Left ventricle myocardium superior (tissue), 1 donor: ENCODE measurements at regions not wholly inside any gene's neighbourhood (a gene's known extent, or its start where the extent isn't known, plus 50 kb on each side); places are given as distances from the start of the nearest gene placed in this dataset.
"Not testable (repeated sequence)": the region's sequence is repeated elsewhere in the genome, so short reads cannot be mapped to it uniquely, and the experiment has no call there.

Experiments
- ATAC-seq: fragments of 200-7000 bp; cut with Tn5 transposase; one replicate; pipeline ENCODE4 v1.9.1; 2020; ENCODE audit warnings: mild to moderate bottlenecking, moderate library complexity
- DNase-seq: peaks from one replicate; pipeline ENCODE4 v3.0.0-alpha.2; 2020
- intact Hi-C: fragments of 100-400 bp; cut with micrococcal nuclease; formaldehyde crosslinking; loops from one replicate; pipeline ENCODE4 v1.11.0; 2022
- donor health status: DM: no; HTN: yes; CAD: no; lungs with severe emphysema.

DNA sequence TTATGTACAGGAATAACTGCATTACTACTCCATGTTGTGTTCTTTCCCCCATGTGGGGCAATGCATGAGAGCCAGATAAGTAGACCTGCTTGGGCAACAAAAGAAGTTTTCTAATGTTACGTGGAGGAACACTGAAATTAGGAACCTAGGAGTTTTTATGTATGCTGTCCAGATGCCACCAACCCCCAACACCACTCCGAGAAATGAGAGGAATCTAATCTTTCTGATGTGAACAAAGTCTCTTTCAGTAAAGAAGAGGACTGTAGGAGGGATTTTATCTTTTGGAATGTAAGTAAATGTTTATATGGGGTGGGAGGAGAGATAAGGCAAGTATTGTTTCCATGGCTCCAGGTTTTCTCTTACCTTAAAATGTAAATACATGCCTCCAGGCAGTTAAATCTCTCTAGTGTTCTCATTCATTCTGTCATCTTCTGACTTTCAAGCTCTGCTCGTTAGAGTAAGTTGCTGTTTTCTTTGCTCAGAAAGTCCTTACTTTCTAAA is 820.6 kb downstream of the PCDH17 start:
- DNase-seq (no peak), ATAC-seq (no peak)
- intact Hi-C loops = no loop called here

- intact Hi-C loops = no loop called here
- no peak for DNase-seq
- no peak for ATAC-seq
These were observed 823.5 kb downstream of the PCDH17 start for GRCh38 chr13:58455094-58455493.

DNA sequence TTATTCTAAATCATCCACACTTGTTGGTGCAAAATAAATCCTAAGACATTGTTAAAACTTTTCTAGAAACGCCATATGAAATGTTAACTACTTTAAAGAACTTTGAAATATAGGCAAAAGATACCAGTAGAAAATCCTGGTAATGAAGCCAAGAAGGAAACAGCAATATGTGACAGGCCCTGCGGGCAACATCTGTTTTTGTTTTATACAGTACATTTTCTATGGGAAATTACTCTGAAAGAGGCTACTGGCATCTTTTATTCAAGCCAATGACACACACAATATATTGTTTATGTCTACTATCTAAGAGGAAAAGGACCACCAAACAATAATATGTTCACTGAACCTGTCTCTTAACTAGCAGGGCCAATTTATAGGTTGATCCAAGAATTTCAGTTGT is 829.7 kb downstream of the PCDH17 start:
- intact Hi-C loops = no loop called here
- ATAC-seq (no peak), DNase-seq (no peak)

DNA sequence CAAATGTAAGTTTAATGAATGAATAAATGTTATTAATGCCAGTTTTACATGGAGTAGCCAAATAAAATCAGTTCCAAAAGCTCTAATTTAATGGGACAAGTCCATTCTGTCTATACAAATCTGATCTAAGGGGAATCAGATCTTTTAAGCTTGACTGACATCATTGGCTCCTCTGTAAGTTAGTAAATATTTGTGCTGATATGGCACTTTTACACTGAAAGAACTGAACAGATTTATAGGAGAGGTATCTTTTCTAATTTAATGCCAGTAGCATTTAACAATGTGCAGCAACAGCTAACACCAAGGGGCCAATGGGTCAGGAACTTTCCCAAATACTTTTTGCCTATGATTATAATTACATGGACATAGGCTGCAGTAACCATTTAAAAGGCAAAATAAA is 832.3 kb downstream of the PCDH17 start:
- no peak for DNase-seq
- no peak for ATAC-seq
- intact Hi-C loops = no loop called here

- ATAC-seq = no peak
- intact Hi-C loops = no loop called here
- no peak for DNase-seq
These were observed 835.6 kb downstream of the PCDH17 start for GRCh38 chr13:58467176-58467575.

- DNase-seq (no peak), ATAC-seq (no peak)
- intact Hi-C loops = no loop called here
These were observed 840.9 kb downstream of the PCDH17 start for GRCh38 chr13:58472483-58472882.

DNA sequence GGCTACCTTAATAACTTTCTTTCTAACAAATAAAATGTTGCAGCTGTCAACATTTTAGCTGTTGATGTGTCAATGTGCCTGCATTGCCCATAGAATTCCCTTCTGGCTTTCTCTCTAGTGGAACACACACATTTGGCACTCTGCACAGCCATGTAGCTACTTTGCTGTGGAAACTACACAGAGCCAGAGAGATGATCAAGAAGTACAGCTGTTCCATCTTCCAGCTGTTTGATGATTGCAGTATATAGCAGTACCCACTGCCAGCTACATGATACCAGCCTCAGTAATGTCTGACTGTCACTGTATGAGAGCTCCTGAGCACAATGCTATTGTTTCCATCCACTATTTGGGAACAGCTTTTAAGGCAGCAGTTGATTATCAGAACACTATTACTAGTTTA is 843.0 kb downstream of the PCDH17 start:
- DNase-seq = no peak
- intact Hi-C loops = no loop called here
- no peak for ATAC-seq

DNA sequence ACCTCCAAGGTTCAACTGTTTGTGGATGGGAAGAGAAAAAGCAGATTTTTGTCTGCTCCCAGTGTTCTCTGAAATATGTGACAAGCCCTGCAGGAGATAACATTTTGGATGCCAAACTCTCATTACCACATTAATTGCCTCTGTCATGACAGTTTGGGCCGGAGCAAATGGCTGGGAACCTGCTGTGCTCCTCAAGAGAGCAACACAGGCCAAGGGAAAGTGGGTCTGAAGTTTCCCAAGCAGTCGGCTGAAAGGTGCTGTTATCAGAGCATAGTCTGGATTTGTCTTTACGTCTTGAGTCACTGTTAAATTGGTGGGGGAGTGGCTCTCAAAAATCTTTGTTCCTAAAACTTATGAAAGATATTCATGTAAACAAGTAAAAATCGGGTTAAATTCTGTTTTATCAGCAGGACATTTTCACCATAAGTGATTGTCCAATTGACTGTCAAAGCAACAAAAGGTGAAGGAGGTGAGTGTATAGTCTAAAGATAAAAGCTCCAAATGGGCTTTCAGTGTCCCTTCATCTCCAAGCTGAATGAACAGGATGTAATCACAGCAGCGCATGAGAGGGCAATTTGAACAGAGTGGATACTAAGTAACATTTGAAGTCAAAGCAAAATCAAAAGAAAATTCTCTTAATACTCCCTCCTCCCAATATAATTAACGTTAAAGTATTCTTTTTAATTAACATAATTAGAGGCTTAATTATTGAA is 844.8 kb downstream of the PCDH17 start:
- no peak for ATAC-seq
- intact Hi-C loops = no loop called here

GRCh38 chr13:58478858-58479257 is 847.3 kb downstream of the PCDH17 start:
- intact Hi-C loops = no loop called here
- ATAC-seq = no peak
- no peak for DNase-seq

More for the DNA sequence above, 844.8 kb downstream of the PCDH17 start:
- DNase-seq = no peak

GRCh38 chr13:58480061-58480460 is 848.5 kb downstream of the PCDH17 start:
- no peak for DNase-seq
- intact Hi-C loops = no loop called here

DNA sequence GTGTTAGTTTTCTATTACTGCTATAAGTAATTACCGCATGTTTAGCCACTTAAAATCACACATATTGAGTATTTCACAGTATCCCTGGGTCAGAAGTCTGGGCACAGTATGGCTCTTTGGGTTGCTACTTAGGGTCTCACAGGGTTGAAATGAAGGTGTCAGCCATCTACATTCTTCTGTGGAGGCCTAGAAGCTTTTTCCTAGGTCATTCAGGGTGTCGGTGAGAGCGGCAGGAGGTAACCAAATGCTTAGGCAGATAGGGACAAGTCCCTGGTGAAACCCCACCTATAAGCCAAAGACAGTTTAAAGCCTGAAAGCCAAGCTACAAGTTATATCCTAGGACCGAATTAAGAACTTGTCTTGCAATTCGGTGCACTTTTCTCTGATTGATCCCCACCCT is 856.7 kb downstream of the PCDH17 start:
- no peak for ATAC-seq
- no peak for DNase-seq
- intact Hi-C loops = no loop called here

More at GRCh38 chr13:58480061-58480460, 848.5 kb downstream of the PCDH17 start:
- no peak for ATAC-seq

DNA sequence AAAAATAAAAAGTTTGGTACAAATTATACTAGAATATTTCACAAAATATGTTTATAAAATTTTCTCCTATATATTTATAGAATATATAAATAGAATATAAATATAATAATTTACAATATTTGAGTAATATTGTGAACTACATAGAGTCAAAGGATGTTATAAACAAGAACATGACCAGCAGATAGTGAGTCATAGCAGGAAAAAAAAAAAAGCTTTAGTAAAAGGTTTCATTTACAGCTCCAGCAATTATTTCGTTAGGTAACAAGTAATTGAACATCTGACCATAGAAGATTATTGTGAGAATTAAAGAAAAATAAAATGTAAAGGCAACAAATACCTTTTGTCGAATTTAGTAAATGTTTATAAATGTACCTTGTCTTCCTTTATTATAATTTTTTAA is 864.1 kb downstream of the PCDH17 start:
- ATAC-seq (no peak), DNase-seq (no peak)

GRCh38 chr13:58500938-58501337 is 869.4 kb downstream of the PCDH17 start:
- intact Hi-C loops = no loop called here
- DNase-seq (no peak), ATAC-seq (no peak)

More for the DNA sequence above, 864.1 kb downstream of the PCDH17 start:
- intact Hi-C loops = no loop called here

DNA sequence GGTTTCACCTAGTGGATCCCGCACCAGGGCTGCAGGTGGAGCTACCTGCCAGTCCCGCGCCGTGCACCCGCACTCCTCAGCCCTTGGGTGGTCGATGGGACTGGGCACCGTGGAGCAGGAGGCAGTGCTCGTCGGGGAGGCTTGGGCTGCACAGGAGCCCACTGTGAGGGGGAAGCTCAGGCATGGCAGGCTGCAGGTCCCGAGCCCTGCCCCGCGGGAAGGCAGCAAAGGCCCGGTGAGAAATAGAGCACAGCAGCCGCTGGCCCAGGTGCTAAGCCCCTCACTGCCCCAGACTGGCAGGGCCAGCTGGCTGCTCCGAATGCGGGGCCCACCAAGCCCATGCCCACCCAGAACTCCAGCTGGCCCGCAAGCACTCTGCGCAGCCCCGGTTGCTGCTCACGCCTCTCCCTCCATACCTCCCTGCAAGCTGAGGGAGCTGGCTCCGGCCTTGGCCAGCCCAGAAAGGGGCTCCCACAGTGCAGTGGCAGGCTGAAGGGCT is 872.7 kb downstream of the PCDH17 start:
- ATAC-seq, intact Hi-C loops, DNase-seq: not testable (repeated sequence)

DNA sequence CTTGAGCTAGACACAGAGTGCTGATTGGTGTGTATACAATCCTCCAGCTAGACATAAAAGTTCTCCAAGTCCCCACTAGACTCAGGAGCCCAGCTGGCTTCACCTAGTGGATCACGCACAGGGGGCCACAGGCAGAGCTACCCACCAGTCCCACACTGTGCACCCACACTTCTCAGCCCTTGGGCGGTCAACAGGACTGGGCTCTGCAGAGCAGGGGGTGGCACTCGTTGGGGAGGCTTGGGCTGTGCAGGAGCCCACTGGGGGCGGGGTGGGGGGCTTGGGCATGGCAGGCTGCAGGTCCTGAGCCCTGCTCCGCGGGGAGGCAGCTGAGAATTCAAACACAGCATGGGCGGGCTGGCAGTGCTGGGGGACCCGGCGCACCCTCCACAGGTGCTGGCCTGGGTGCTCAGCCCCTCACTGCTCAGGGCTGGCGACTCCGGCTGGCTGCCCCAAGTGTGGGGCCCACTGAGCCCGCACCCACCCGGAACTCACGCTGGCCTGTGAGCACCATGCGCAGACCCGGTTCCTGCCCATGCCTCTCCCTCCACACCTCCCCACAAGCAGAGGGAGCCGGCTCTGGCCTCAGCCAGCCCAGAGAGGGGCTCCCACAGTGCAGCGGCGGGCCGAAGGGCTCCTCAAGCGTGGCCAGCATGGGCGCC is 873.8 kb downstream of the PCDH17 start:
- DNase-seq, ATAC-seq, intact Hi-C loops: not testable (repeated sequence)

GRCh38 chr13:58528351-58528750 is 896.8 kb downstream of the PCDH17 start:
- DNase-seq (no peak), ATAC-seq (no peak)
- intact Hi-C loops = no loop called here

GRCh38 chr13:58531614-58532013 is 900.1 kb downstream of the PCDH17 start:
- no peak for ATAC-seq
- DNase-seq = no peak
- intact Hi-C loops = no loop called here

DNA sequence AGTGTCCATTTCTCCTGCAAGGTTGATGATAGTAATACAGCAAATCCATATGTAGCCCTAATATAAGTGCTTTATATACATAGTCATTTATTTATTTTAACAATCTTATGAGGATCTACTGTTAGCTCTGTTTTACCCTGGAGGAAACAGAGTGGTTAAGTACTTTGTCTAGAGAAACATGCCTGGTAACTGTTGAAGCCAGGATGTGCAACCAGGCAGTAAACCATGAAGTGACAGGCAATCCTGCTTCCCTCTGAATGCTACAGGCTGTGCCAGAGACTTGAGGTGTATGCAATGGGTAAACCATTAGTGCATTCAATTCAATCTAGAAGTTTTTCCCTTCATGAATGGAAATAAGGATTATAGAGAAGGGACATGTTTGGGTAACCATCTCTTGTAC is 911.0 kb downstream of the PCDH17 start:
- intact Hi-C loops = no loop called here
- ATAC-seq (no peak), DNase-seq (no peak)

- intact Hi-C loops = no loop called here
- DNase-seq (no peak), ATAC-seq (no peak)
These were observed 915.9 kb downstream of the PCDH17 start for GRCh38 chr13:58547419-58547818.

DNA sequence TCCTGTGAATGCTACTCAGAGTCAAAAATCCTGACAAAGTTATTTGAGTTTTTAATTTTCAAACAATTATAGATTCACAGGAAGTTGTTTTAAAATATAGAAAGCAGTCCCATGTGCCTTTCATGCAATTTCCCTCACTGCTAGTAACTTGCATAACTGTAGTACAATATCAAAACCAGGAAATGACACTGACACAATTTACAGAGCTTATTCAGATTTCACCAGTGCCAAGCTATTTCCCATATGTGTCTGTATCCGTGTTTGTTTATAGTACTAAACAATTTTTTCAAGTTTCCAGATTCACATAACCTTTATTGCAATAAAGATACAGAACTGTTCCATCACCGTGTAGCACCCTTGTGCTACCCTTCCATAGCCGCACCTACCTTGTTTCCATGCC is 934.6 kb downstream of the PCDH17 start:
- intact Hi-C loops = no loop called here
- DNase-seq (no peak), ATAC-seq (no peak)

DNA sequence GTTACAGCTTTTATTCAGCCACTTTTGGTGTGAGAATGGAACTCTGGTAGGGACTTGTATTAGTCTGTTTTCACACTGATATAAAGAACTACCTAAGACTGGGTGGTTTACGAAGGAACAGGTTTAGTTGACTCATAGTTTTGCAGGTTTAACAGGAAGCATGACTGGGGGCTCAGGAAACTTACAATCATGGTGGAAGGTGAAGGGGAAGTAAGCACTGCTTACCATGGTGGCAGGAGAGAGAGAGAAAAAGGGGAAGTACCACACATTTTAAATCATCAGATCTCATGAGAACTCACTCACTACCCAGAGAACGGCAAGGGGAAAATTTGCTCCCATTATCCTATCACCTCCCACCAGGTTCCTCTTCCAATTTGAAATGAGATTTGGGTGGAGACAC is 942.2 kb downstream of the PCDH17 start:
- ATAC-seq = no peak
- DNase-seq = no peak
- intact Hi-C loops = no loop called here
